GM18505 (cell line): ENCODE measurements at regions not wholly inside any gene's neighbourhood (a gene's known extent, or its start where the extent isn't known, plus 50 kb on each side); places are given as distances from the start of the nearest gene placed in this dataset.
"Not testable (repeated sequence)": the region's sequence is repeated elsewhere in the genome, so short reads cannot be mapped to it uniquely, and the experiment has no call there.

Experiments
- ATAC-seq: cut with Tn5 transposase; IDR thresholded peaks from one replicate; pipeline ENCODE4 v1.9.1; 2021; ENCODE audit not compliant: unreplicated experiment
- POLR2A ChIP-seq: IDR thresholded peaks from 4 replicates; pipeline ENCODE4 v1.6.1; 2011; ENCODE audit warnings: borderline replicate concordance; ENCODE audit not compliant: insufficient read depth, insufficient read length; ENCODE audit errors: extremely low read depth

DNA sequence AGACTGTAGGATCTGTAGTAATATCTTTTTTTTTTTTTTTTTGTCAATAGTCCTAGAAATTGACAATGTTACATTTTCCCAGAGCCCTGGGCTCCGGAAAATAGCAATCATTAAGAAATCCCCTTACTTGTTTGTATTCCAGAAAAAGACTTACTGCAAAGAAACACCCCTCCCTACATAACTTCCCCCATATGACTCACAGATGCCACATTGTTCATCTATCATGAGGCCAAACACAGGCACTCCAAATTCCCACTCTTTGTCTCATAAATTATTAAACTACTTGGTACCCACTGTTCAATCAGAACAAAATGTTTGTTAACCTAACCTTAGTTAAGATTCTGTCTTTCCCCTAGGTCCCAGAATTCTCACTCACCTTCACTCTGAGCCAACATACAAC is 53.5 kb downstream of the TEX51 start:
- no peak for ATAC-seq
- no peak for TF ChIP-seq POLR2A

DNA sequence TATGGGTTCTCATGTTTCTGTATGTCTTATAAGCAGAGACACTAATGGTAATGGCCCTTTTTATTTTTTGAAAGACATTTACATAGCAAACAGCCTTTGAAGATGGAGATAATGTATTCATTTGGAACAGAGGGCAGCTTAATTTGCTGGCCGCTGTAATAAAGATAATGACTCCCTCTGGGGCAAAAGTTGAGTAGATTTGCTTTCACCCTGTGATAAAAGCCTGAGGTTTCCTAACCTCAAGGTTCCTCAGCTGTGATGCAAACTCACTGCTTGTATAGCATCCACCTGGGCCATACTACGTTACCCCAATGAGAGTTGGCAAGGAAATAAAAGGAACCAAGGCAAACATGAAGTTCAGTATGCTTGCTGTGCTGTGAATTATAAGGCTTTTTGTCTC is 54.8 kb downstream of the TEX51 start:
- no peak for ATAC-seq
- no peak for TF ChIP-seq POLR2A

DNA sequence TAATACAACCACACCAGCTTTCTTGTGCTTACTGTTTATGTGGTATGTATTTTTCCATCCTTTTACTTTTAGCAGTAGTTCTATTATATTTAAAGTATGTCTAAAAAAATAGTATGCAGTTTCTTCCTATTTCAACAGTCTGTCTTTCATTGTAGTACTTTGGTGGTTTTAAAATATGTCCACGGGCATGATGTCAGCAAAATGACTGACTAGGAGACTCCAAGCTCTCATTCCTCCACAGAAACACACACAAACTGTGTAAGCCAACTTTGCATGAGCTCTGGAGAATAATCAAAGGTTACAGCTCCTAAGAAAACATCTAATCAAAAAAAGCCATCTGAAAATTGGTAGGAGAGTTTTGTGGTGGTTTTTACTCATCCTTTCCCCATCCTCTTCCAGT is 56.1 kb downstream of the TEX51 start:
- ATAC-seq: no peak
- TF ChIP-seq POLR2A: no peak

DNA sequence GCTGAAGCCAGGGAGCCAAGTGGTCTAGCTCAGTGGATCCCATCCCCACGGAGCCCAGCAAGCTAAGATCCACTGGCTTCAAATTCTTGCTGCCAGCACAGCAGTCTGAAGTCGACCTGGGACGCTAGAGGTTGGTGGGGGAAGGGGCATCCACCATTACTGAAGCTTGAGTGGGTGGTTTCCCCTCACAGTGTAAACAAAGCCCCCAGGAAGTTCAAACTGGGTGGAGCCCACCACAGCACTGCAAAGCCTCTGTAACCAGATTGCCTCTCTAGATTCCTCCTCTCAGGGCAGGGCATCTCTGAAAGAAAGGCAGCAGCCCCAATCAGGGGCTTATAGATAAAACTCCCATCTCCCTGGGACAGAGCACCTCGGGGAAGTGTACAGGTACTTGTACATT is 58.1 kb downstream of the TEX51 start:
- ATAC-seq: not testable (repeated sequence)

DNA sequence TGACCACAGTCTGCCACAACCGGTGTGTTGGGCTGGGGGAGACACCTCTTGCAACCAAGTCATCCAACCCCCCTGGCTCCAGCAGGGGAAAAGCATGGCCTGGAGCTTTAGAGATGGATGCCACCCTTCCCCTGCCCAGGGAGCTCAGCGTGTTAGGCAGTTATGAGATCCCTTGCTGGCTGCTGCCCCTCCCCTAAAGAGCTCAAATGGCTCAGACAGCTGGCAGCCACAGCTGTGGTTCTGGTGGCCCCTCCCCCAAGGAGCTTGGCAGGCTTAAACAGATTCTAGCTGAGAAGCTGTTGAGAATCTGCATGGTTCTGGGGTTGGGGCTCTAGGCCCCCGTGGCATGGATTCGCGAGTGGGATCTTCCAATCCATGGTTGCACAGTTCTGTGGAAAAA is 64.7 kb downstream of the TEX51 start:
- ATAC-seq: no peak
- TF ChIP-seq POLR2A: no peak

DNA sequence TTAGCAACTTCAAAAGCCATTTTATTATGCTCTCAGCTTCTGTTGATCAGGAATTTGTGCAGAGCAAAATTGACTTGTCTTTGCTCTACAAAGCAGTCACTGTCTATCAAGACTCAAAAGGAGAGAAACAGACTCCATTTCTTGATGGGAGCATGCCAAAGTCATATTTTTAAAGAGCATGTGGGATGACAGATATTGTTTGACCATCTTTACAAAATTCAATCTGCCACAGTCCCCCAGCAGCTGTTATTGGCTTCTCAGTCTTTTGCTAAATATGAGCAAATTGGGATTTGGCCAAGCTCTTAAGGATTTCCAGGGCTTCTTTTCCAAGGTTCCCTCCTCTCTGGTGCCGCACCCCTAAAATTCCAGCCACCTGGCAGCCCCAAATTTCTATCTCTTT is 67.9 kb downstream of the TEX51 start:
- no peak for ATAC-seq
- no peak for TF ChIP-seq POLR2A

DNA sequence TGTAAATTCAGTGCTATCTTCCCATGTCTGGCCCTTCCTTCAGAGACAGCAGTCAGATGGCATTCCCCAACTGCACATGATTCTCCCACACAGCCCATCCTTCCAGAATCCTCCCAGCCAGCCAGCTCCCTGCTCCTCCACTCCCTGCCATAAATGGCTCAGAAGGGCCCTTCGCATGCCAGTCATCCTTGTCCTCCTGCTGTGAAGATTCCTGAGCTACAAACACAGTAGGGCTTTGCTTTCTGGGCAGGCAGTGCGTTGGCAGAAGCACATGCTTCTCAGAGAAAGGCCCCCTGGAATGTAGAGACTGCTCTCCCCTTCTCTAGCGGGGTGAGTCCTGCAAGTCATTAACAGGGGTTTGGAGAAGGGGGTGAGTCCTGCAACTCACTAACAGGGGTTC is 71.9 kb downstream of the TEX51 start:
- ATAC-seq: no peak
- TF ChIP-seq POLR2A: no peak

DNA sequence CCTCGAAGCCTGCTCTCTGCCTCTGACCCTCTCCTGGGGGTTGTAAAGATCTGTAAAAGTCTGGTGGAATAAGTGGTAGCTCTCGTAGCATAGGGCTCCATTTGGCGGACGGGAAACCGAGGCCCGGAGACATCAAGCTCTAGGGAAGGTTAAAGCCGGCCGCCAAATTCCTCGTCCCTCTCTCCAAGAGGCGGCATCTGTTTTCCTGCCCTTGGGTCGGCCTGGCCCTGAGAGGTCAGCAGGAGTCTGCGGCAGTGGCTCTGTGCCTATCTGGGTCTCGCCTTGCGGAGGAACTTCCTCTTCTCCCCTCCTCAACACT is 72.4 kb downstream of the TEX51 start:
- ATAC-seq: no peak
- no peak for TF ChIP-seq POLR2A

DNA sequence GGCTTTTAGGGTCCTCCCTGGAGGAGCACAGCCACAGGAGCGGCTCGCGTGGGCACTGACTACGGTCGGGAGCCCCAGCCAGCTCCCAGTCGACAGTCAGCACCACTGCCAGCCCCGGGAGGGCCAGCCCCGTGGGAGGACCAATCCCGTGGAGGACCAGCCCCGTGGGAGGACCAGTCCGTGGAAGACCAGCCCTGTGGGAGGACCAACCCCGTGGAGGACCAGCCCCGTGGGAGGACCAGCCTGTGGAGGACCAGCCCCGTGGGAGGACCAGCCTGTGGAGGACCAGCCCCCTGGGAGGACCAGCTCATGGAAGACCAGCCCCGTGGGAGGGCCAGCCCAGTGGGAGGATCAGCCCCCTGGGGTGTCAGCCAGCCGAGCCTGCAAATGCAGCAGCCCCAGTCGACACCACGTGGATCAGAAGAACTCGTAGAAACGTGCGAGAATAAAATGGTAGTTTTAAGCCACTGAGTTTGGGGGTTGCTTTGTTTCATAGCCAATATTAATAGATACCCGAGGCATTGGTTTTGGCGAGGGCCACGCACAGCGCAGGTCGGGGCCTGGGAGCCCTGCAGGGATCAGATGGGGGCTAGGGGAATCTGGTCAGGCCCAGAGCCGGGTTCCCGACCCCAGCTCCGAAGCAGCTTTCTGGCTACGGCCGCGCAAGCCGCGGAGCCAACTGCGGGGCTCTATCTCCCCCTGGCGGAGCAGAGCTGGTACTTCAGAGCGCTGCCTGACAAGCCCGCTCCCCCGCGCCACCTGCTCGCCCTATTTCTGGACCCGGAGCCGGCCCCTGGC is 73.0 kb downstream of the TEX51 start:
- no peak for TF ChIP-seq POLR2A
- peak; percentile 95 for ATAC-seq

DNA sequence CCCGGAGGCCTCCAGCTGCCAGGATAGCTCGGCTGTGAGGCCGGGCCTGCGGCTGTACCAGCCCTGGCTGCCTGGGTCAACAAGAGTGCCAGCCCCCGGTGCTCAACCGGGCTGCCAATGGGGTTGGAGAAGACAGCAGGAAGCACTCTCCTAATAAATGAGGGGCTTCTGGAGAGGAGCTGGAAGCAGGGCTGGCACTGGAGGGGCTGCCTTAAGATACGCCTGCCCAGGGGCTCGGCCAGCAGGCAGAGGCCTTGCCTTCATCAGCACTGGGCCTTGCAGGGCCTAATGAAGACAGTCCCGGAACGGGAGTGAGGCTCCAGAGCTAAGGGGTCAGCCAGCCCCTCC is 73.6 kb downstream of the TEX51 start:
- ATAC-seq: no peak
- no peak for TF ChIP-seq POLR2A

DNA sequence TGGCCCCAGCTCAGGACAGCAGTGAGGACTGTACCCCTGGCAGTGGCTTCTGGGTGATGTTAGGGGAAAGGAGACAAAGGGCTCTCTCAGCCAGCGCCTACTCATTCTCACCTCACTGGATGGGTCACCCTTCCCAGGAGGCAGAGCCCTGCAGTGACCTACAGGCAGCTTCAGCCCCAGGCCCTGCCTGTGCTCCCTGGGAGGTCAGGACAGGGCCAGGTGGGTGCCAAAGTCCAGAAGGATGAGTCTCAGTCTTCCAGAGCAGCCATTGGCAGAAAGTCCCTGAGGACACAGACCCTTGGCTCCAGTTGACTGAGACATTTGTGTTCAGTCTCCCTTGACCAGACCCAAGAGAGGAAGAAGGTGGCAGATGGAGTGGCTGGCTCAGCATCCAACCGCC is 75.1 kb downstream of the TEX51 start:
- no peak for ATAC-seq
- TF ChIP-seq POLR2A: no peak

DNA sequence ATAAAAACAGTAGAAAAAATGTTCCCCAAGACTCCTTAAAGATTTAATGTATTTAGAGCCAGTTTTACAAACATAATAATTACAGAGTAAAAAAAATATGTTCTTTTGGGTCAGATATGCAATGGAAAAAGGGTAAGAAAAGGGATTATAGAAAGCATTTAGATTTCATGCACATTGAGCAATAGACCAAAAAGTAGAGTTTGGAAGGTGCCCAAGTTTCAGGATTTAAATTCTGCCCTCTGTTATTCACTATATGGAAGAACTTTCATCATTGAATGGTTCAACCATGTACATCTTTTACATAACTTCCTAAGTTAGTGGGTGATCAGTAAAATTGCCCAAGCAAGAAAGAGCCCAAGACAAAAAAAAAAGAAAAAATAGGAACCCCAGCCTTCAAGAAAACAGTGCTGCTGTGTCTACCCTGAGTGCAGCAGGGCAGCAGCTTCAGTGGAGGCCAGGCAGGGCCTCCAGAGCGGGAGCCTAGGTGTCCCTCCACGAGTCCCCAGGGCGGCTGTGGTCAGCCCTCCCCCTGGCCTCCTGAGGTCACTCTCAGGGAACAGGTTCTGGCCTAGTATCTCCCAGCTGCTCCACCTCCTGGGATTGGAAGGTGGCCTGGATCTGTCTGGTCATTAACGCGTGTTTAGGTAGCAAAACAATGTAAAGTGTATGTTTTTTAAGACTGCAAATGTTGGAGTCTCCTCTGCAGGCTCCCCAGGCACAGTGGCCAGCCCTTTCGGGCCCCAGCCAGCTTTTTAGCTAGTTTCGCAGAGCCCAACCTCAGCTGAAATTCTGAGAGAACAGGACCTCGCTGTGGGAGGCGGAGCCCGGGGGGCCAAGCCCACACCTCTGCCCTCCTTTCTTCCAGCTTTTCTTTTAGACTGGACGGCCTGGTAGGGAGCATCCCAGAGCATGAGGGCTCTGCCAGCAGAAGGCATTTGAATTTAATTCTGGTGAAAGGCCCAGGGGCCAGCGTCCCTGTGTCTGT is 77.3 kb downstream of the TEX51 start:
- TF ChIP-seq POLR2A: no peak

DNA sequence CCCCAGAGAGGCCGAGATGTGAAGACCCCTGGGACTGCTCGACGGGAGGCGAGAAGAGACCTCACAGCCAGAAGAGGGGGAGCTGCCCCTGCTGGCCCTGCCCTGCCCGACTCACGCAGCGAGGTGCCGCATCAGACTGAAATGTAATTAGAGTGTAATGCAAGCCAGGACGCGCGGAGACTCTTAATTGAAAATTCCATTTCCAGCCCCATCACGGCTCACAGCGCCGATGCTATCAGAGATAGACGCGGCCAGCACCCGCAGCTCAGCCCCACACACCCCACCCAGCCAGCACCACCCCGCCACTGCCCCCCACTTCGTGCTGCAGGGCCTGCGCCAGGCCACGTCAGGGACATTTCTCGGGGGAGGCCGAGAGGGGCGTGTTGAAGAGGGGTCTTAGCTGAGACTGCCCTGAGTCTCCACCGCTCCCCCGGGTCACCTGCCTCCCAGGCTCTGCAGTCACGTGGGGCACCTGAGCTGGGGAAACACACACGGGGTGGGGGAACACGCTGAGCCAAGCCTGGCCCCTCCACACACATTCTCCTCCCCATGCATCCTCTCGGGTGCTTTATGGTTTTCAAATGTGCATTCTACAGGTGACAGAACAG is 78.1 kb downstream of the TEX51 start:
- no peak for TF ChIP-seq POLR2A
- no peak for ATAC-seq

More for the DNA sequence above, 77.3 kb downstream of the TEX51 start:
- no peak for ATAC-seq

DNA sequence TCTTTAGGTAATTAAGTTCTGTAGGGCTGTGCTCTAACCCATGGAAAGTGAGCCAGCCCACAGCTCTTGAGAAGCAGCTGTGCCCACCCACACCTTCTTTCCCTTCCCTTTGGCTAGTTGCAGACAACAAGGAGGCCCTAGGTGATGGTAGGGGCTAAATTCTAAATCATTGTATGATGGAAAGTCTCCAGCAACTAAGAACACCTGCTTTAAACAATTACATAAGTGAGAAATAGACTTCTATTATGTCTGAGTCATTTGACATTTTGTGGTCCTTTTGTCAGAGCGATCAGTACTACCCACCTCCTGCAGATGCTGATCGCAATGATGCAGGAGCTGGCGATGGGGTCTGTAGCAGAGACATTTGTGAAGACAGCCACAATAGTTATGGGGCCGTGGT is 79.6 kb downstream of the TEX51 start:
- TF ChIP-seq POLR2A: no peak
- no peak for ATAC-seq
